ENCODE measurements at regions not wholly inside any gene's neighbourhood (a gene's known extent, or its start where the extent isn't known, plus 50 kb on each side); places are given as distances from the start of the nearest gene placed in this dataset.

DNA sequence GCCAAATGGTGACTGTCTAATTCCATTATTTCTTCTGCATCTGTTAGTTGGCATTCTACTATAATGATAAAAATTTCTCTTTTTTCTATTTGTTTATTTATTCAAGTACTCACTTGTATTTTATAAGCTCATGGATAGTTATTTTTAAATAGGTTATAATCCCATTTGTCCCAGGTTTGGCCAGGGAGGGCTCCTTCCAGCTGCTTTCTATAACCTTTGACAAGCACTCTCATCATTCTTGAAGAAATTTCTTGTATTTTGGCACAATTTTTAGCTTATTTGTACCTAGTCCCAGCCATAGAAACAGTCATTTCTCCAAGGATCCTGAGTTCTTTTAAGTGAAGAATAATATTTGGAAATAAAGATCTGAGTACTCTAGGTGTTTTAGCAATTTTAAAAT is 1038.6 kb upstream of the AGA start:
- Histone ChIP-seq H3K4me2 (ENCODE audit: low read length) (no peak overlapping the region), H3K4me1 (ENCODE audit: control insufficient read depth, insufficient read depth, low read length) (no peaks in the 10 kb centered on the region), H3K9ac (ENCODE audit: low read depth, low read length) (no peak overlapping the region), H3K27me3 (ENCODE audit: control insufficient read depth, insufficient read depth, low read length) (no peaks in the 10 kb centered on the region), H3K36me3 (ENCODE audit: insufficient read depth, low read length) (no peaks in the 10 kb centered on the region), H3K9me3 (replicated peaks; ENCODE audit: low read length) (peaks cover 3% of the 10 kb centered on the region), H3K4me3 (ENCODE audit: low read length) (no peak overlapping the region)

DNA sequence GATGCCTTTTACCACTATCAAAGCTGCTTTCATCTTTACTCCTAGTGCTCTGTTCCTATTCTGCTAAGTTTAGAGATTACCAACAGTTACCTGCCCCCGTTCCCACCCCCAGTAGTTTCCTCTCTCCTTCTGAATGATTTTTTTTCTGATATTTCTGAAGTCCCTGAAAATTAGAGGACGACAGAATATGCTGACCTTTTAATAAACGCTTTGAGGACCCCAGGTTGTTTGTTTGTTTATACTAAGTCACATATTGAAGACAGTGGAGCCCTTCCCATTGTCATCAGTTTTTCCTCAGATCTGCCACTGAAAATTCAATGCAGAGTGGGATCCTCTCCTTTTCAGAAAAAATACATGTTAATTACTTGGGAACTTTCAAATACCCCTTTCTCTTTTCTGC is 1039.3 kb upstream of the AGA start:
- Histone ChIP-seq H3K4me2 (ENCODE audit: low read length) (no peak overlapping the region), H3K9me3 (replicated peaks; ENCODE audit: low read length) (peaks cover under 1% of the 10 kb centered on the region), H3K27me3 (ENCODE audit: control insufficient read depth, insufficient read depth, low read length) (no peaks in the 10 kb centered on the region), H3K4me3 (ENCODE audit: low read length) (no peak overlapping the region), H3K9ac (ENCODE audit: low read depth, low read length) (no peak overlapping the region), H3K36me3 (ENCODE audit: insufficient read depth, low read length) (no peaks in the 10 kb centered on the region), H3K4me1 (ENCODE audit: control insufficient read depth, insufficient read depth, low read length) (no peaks in the 10 kb centered on the region)

DNA sequence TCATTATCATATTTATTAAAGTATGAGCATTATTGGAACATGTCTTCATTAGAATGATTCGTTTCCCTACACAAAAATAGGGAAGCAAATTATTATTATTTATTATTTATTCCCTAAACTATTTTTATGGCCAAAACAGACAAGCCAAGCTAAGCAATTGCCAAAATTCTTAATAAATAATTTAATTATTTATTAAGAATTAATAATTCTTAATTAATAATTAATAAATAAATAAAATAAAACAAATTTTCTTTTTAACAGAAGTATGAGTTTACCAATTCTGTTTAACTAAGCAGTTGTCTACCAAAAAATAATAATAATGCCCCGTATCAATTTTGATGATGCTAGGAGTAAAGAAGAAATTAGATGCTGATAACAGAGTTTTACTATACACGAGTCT is 1080.8 kb upstream of the AGA start:
- no peaks in the 10 kb centered on the region for H3K27me3 ChIP-seq (ENCODE audit: control insufficient read depth, insufficient read depth, low read length)
- no peak overlapping the region for H3K4me2 ChIP-seq (ENCODE audit: low read length)
- no peaks in the 10 kb centered on the region for H3K4me1 ChIP-seq (ENCODE audit: control insufficient read depth, insufficient read depth, low read length)
- no peak overlapping the region for H3K4me3 ChIP-seq (ENCODE audit: low read length)
- peaks cover 5% of the 10 kb centered on the region for H3K9me3 ChIP-seq (replicated peaks; ENCODE audit: low read length)
- H3K9ac ChIP-seq (ENCODE audit: low read depth, low read length) = no peak overlapping the region
- no peaks in the 10 kb centered on the region for H3K36me3 ChIP-seq (ENCODE audit: insufficient read depth, low read length)

DNA sequence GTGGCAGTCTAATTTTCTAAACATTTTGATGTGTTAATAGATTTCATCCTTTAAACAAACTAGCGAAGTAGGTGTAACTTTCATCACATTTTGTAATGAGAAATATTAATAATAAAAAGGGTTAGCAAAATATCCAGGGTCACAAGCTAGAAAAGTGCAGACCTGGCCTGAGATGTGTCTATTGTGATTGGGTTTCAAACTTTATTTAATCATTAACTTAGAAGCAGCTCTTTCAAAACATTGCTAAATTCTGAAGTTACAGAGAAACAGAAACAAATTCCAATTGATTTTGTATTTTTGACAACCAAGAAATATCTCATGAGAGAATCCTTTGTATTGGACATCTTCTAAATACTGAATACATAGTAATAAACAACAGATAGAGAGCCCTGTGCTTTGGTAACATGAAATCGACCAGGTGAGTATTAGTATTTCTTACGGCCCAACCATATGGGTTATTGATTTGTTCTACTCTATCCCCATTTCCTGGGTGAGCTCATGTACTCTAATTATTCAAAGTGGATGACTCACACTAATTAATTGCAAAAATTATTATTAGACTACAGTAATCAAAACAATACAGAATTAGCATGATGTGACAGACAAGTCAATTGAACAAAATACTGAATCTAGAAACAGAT is 1093.8 kb upstream of the AGA start:
- H3K4me1 ChIP-seq (ENCODE audit: control insufficient read depth, insufficient read depth, low read length) = no peaks in the 10 kb centered on the region
- H3K9ac ChIP-seq (ENCODE audit: low read depth, low read length) = no peak overlapping the region
- H3K9me3 ChIP-seq (replicated peaks; ENCODE audit: low read length) = no peaks in the 10 kb centered on the region
- H3K27me3 ChIP-seq (ENCODE audit: control insufficient read depth, insufficient read depth, low read length) = no peaks in the 10 kb centered on the region
- no peak overlapping the region for H3K4me3 ChIP-seq (ENCODE audit: low read length)
- H3K36me3 ChIP-seq (ENCODE audit: insufficient read depth, low read length) = no peaks in the 10 kb centered on the region
- no peak overlapping the region for H3K4me2 ChIP-seq (ENCODE audit: low read length)

DNA sequence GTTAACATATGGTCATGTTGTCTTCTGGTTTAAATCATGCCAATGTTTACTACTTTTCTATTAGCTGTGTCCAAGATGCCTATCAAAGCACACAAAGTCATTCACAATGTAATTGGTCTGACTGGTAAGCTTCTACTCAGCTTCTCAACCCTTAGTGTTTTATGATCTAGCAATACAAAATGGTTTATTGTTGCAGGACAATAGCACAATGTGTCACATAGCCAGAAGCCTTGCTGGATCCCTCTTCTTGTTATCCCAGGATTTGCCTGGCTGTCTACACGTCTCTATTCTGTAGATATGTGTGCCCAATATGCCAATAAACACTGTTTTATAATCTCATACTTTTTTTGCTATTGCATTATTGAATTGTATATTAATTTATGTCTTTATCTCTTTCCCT is 1111.0 kb upstream of the AGA start:
- H3K27me3 ChIP-seq (ENCODE audit: control insufficient read depth, insufficient read depth, low read length) = no peaks in the 10 kb centered on the region
- no peaks in the 10 kb centered on the region for H3K4me1 ChIP-seq (ENCODE audit: control insufficient read depth, insufficient read depth, low read length)
- H3K4me3 ChIP-seq (ENCODE audit: low read length) = no peak overlapping the region
- H3K9ac ChIP-seq (ENCODE audit: low read depth, low read length) = no peak overlapping the region
- no peak overlapping the region for H3K4me2 ChIP-seq (ENCODE audit: low read length)
- H3K9me3 ChIP-seq (replicated peaks; ENCODE audit: low read length) = peaks cover 3% of the 10 kb centered on the region
- no peaks in the 10 kb centered on the region for H3K36me3 ChIP-seq (ENCODE audit: insufficient read depth, low read length)

DNA sequence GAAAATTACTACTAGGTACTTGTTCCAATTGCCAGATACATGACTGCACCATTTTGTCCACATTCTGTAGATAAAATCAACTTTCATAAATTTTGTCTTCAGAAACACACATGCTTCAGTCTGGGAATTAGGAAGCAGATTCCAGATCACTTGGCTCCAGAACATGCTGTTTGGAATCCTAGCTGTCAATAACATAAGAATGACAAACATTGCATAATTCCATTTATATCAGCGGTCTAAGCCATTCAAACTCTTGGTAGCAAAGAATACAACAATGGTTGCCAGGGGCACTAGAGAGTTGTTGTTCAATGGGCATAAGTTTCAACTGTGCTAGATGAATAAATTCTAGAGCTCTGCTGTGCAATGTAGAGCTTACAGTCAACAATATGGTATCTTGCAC is 1112.1 kb upstream of the AGA start:
- Histone ChIP-seq H3K4me2 (ENCODE audit: low read length) (no peak overlapping the region), H3K4me3 (ENCODE audit: low read length) (no peak overlapping the region), H3K9me3 (replicated peaks; ENCODE audit: low read length) (peaks cover 3% of the 10 kb centered on the region), H3K9ac (ENCODE audit: low read depth, low read length) (no peak overlapping the region), H3K36me3 (ENCODE audit: insufficient read depth, low read length) (no peaks in the 10 kb centered on the region), H3K27me3 (ENCODE audit: control insufficient read depth, insufficient read depth, low read length) (no peaks in the 10 kb centered on the region), H3K4me1 (ENCODE audit: control insufficient read depth, insufficient read depth, low read length) (no peaks in the 10 kb centered on the region)

DNA sequence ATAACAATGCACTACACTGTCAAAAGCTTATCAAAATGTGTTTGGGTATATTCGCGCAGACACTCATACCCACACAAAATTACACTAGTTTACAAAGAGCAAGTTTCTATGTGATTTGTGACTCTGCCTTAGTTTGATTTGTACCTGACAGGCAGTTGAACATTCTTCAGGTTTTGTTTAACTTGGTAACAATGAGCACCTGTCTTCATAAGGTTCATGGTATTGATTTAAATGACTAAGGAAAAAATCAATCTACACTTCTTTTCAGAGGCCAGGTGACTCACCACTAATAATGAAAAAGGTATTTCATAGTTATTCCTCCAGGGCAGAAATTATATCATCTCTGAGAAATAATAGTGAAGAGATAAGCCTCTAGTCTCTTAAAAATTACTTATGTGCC is 1114.6 kb upstream of the AGA start:
- no peak overlapping the region for H3K4me2 ChIP-seq (ENCODE audit: low read length)
- H3K36me3 ChIP-seq (ENCODE audit: insufficient read depth, low read length) = no peaks in the 10 kb centered on the region
- no peak overlapping the region for H3K9ac ChIP-seq (ENCODE audit: low read depth, low read length)
- H3K9me3 ChIP-seq (replicated peaks; ENCODE audit: low read length) = peaks cover 3% of the 10 kb centered on the region
- no peaks in the 10 kb centered on the region for H3K27me3 ChIP-seq (ENCODE audit: control insufficient read depth, insufficient read depth, low read length)
- no peaks in the 10 kb centered on the region for H3K4me1 ChIP-seq (ENCODE audit: control insufficient read depth, insufficient read depth, low read length)
- H3K4me3 ChIP-seq (ENCODE audit: low read length) = no peak overlapping the region

DNA sequence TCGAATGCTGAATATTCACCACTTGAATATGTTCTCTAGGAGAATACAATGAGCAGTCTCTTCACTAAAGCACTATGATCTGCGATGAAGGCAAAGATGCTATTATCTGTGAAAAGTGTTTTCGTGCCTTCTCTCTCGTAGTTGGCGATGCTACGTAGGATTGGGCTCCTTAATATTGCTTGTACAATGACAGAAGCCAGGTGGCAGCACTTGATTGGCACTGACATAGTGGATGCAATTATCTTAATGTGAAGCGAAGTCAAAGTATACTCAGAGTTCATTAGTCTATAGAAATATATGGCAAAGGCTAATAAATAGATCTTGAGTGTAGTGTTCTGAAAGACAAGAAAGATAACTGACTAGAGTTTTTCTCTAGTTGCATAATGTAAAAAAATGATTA is 1135.7 kb upstream of the AGA start:
- Histone ChIP-seq H3K9ac (ENCODE audit: low read depth, low read length) (no peak overlapping the region), H3K4me3 (ENCODE audit: low read length) (no peak overlapping the region), H3K36me3 (ENCODE audit: insufficient read depth, low read length) (no peaks in the 10 kb centered on the region), H3K4me2 (ENCODE audit: low read length) (no peak overlapping the region), H3K27me3 (ENCODE audit: control insufficient read depth, insufficient read depth, low read length) (no peaks in the 10 kb centered on the region), H3K4me1 (ENCODE audit: control insufficient read depth, insufficient read depth, low read length) (no peaks in the 10 kb centered on the region), H3K9me3 (replicated peaks; ENCODE audit: low read length) (peaks cover 3% of the 10 kb centered on the region)

DNA sequence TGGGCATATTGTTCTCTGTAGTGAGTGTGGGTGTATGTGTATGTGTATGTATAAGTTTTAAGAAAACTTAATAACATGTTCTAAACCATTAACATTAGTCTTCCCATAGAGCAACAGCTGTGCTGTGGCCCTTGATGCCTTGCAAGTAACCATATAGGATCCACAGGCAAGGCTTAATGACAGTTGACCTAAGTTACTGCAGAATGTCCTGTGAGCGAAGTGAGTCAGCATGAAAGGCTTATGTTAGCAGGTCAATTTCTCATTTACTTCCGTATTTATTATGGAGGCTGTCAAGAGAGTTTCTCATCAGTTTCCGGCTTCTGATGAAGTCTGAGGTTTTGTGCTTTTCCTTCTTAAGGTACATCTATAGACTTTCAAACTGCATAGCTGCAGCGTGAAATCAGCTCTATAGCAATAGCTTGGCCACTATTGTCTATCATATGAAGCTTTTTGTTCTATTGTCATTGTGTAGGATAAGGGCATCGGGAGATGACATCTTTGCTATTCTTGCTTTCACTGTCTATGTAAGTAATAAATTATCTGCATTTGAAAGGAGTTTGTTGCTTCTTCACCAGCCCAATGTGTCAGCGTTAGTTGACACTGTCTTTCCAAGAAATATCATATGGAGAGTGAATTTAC is 1153.4 kb upstream of the AGA start:
- no peaks in the 10 kb centered on the region for H3K4me1 ChIP-seq (ENCODE audit: control insufficient read depth, insufficient read depth, low read length)
- no peaks in the 10 kb centered on the region for H3K27me3 ChIP-seq (ENCODE audit: control insufficient read depth, insufficient read depth, low read length)
- H3K9ac ChIP-seq (ENCODE audit: low read depth, low read length) = no peak overlapping the region
- no peak overlapping the region for H3K4me2 ChIP-seq (ENCODE audit: low read length)
- H3K4me3 ChIP-seq (ENCODE audit: low read length) = no peak overlapping the region
- no peaks in the 10 kb centered on the region for H3K36me3 ChIP-seq (ENCODE audit: insufficient read depth, low read length)
- no peaks in the 10 kb centered on the region for H3K9me3 ChIP-seq (replicated peaks; ENCODE audit: low read length)

DNA sequence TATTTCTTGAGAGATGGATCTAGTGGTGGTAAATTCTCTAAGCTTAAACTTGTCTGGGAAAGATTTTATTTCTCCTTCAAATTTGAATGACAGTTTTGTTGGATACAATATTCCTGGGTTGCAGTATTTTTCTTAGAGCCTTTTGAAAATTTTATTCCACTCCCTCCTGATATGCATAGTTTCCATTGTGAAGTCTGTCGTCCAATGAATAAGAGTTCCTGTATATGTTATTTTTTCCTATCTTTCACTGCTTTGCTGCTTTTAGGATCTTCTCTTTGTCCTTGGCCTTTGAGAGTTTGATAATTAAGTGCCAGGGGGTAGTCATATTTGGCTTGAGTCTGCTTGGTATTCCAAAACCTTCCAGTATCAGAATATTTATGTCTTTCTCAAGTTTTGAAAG is 1156.4 kb upstream of the AGA start:
- Histone ChIP-seq H3K4me3 (ENCODE audit: low read length) (no peak overlapping the region), H3K9ac (ENCODE audit: low read depth, low read length) (no peak overlapping the region), H3K4me2 (ENCODE audit: low read length) (no peak overlapping the region), H3K36me3 (ENCODE audit: insufficient read depth, low read length) (no peaks in the 10 kb centered on the region), H3K27me3 (ENCODE audit: control insufficient read depth, insufficient read depth, low read length) (no peaks in the 10 kb centered on the region), H3K9me3 (replicated peaks; ENCODE audit: low read length) (no peaks in the 10 kb centered on the region), H3K4me1 (ENCODE audit: control insufficient read depth, insufficient read depth, low read length) (no peaks in the 10 kb centered on the region)

DNA sequence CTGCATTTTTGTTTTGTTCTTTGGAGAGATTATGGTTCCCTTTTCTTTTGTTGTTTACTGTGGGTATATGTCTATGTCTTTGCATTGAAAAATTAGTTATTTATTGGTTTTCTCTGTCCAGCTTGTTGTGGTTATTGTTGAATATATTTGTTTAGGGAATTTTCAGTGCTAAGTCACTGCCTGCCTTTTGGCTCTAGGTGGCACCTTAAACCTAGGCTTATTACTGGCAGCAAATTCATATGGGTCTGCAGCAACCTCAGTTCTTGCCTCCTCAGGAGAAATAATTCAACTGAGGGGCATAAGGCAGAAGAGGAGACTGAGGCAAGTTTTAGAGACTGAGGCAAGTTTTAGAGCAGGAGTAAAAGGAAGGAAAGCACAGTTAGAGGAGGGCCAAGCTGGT is 1157.3 kb upstream of the AGA start:
- no peaks in the 10 kb centered on the region for H3K4me1 ChIP-seq (ENCODE audit: control insufficient read depth, insufficient read depth, low read length)
- no peaks in the 10 kb centered on the region for H3K27me3 ChIP-seq (ENCODE audit: control insufficient read depth, insufficient read depth, low read length)
- H3K4me2 ChIP-seq (ENCODE audit: low read length) = no peak overlapping the region
- H3K9ac ChIP-seq (ENCODE audit: low read depth, low read length) = no peak overlapping the region
- H3K4me3 ChIP-seq (ENCODE audit: low read length) = no peak overlapping the region
- H3K36me3 ChIP-seq (ENCODE audit: insufficient read depth, low read length) = no peaks in the 10 kb centered on the region
- no peaks in the 10 kb centered on the region for H3K9me3 ChIP-seq (replicated peaks; ENCODE audit: low read length)

DNA sequence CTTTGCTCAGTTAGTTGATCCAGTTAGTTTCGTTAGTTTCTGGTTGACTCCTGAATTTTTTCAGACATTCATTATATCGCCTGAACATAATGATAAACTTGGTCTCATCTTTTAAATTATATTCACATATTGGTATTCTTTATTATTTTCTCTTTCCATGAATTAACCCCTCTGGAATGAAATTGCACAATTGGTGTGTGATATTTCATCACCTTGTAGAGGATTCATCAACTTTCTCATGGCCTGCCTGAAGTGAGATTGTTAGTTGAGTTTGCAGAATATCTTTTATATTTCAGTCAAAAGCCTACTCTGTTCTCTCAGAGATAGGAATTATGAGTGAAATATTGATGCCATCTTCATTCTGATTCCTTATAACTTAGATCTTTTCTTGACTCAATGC is 1160.6 kb upstream of the AGA start:
- Histone ChIP-seq H3K9ac (ENCODE audit: low read depth, low read length) (no peak overlapping the region), H3K36me3 (ENCODE audit: insufficient read depth, low read length) (no peaks in the 10 kb centered on the region), H3K4me2 (ENCODE audit: low read length) (no peak overlapping the region), H3K4me3 (ENCODE audit: low read length) (no peak overlapping the region), H3K9me3 (replicated peaks; ENCODE audit: low read length) (no peaks in the 10 kb centered on the region), H3K27me3 (ENCODE audit: control insufficient read depth, insufficient read depth, low read length) (no peaks in the 10 kb centered on the region), H3K4me1 (ENCODE audit: control insufficient read depth, insufficient read depth, low read length) (no peaks in the 10 kb centered on the region)
